Type B pancreatic cell (in vitro differentiated cells): ENCODE measurements at regions not wholly inside any gene's neighbourhood (a gene's known extent, or its start where the extent isn't known, plus 50 kb on each side); places are given as distances from the start of the nearest gene placed in this dataset.

Source experiments
- DNase-seq: peaks from one replicate; pipeline ENCODE4 v3.0.0; 2021; ENCODE audit warnings: mixed read lengths; ENCODE audit not compliant: unreplicated experiment; ENCODE audit errors: extremely low spot score
- H3K27ac Mint-ChIP-seq: 2 replicates; pipeline ENCODE4 v1.8.0; 2021; ENCODE audit warnings: mild to moderate bottlenecking, mixed read lengths
- H3K27me3 Mint-ChIP-seq: 2 replicates; pipeline ENCODE4 v1.8.0; 2021; ENCODE audit warnings: mixed read lengths
- H3K36me3 Mint-ChIP-seq: 2 replicates; pipeline ENCODE4 v1.8.0; 2021; ENCODE audit warnings: mixed read lengths
- H3K4me1 Mint-ChIP-seq: one replicate; pipeline ENCODE4 v1.8.0; 2021; ENCODE audit warnings: mixed read lengths; ENCODE audit not compliant: unreplicated experiment
- H3K4me3 Mint-ChIP-seq: 2 replicates; pipeline ENCODE4 v1.8.0; 2021; ENCODE audit warnings: mild to moderate bottlenecking, mixed read lengths
- H3K9me3 Mint-ChIP-seq: 2 replicates; pipeline ENCODE4 v1.8.0; 2021; ENCODE audit warnings: mixed read lengths
- TF ChIP-seq, protein P1 (sequence below): fragments of 200-600 bp; sonication (generic); conservative IDR thresholded peaks from 2 replicates; pipeline ENCODE4 v1.5.0; 2021; ENCODE audit warnings: antibody characterized with exemption, mild to moderate bottlenecking

DNA sequence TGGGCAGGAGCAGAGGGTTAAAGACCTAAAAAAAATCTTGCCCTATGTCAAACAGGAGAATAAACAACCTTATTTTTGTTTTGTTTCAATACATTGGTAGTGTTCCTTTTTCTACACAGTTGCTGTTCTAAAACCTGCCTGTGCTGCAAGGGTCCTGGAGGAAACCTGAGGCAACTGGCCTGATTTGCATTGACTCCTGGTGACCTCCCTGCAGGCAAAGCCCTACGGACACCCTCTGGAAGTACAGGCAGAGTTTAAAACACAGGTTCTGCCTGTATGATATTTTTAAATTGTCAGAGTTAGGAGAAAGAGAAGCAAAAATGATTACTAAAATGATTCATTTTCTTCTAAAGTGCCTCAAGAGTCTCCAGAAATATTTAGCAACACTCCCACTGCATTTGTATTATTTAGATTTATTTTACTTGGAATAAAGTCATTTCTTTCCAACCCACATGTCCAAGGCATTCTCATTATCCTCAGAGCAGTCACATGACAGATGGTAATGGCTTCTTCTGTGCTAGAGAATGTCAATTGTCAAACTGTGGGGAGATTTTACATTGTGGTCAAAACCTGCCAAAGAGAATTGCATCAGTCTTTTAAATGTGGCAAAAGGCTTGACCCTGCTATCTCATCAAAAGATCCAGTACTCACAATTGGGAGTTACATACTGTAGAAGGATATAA, 559.6 kb downstream of the CETN3 start:
- no peak for DNase-seq
- Mint-ChIP-seq H3K27ac (no peak overlapping the region), H3K9me3 (no peaks in the 10 kb centered on the region), H3K4me3 (no peak overlapping the region), H3K27me3 (no peaks in the 10 kb centered on the region), H3K4me1 (no peaks in the 10 kb centered on the region), H3K36me3 (no peaks in the 10 kb centered on the region)
- TF ChIP-seq, protein P1, sequence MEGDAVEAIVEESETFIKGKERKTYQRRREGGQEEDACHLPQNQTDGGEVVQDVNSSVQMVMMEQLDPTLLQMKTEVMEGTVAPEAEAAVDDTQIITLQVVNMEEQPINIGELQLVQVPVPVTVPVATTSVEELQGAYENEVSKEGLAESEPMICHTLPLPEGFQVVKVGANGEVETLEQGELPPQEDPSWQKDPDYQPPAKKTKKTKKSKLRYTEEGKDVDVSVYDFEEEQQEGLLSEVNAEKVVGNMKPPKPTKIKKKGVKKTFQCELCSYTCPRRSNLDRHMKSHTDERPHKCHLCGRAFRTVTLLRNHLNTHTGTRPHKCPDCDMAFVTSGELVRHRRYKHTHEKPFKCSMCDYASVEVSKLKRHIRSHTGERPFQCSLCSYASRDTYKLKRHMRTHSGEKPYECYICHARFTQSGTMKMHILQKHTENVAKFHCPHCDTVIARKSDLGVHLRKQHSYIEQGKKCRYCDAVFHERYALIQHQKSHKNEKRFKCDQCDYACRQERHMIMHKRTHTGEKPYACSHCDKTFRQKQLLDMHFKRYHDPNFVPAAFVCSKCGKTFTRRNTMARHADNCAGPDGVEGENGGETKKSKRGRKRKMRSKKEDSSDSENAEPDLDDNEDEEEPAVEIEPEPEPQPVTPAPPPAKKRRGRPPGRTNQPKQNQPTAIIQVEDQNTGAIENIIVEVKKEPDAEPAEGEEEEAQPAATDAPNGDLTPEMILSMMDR: no peak

DNA sequence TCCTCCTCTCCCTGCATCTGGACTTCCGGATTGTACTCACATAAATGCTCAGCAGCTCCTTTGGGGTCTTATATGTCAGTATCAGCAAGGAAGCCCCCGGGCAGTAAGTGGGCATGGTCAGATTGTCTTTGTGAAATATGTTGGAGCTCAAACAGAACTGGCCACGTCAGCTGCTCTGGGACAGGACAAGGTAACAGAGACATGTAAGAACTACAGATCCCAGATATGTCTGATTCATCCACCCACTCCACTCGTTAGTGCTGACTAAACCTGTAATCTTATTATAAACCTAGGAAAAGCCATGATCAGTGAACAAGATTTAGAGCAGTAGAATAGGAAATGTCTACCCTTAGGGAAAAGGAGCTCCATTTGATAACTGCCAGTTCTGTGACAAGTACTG, 561.8 kb downstream of the CETN3 start:
- Mint-ChIP-seq H3K27ac (no peak overlapping the region), H3K27me3 (no peaks in the 10 kb centered on the region), H3K9me3 (no peaks in the 10 kb centered on the region), H3K36me3 (no peaks in the 10 kb centered on the region), H3K4me1 (no peaks in the 10 kb centered on the region), H3K4me3 (no peak overlapping the region)
- DNase-seq: no peak
- TF ChIP-seq, protein P1: no peak

DNA sequence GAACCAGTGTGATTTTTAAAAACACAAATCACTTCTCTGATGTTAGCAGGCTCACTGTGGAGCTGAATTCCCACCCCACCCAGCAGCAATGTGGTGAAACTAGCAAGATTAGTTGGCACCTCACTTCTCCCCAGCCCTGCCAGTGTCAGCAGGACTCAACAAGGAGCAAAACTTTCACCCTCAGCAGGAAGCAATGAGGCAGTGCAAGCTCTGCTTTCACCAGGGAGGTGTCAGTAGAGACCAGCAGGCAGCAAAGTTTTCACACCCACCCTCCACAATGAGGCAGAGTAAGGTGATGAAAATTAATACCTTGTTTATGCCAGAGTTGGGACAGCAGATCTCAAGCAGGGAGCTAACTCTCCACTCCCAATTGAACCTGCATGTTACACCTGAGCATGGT, 565.0 kb downstream of the CETN3 start:
- Mint-ChIP-seq H3K4me3 (no peak overlapping the region), H3K36me3 (no peaks in the 10 kb centered on the region), H3K4me1 (no peaks in the 10 kb centered on the region), H3K9me3 (no peaks in the 10 kb centered on the region), H3K27me3 (no peaks in the 10 kb centered on the region), H3K27ac (no peak overlapping the region)
- DNase-seq: no peak
- TF ChIP-seq, protein P1: no peak

DNA sequence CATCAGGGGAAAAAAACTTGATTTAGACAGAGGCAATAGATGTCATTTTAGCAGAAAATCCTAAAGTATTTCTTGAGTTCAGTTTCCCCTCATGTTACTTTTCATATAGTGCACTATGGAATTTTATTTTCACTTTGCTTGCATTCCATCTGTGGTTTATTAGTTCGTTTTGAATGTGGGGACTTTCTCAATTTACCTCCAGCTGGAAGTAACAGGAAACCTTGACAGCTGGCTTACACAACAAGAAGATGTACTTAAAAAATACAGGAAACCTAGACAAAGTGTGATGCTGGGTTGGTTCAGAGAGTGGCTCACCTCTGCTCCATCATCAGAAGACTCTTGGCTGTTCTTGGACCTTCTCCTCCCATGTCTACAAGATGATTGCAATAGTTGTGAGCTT, 567.0 kb downstream of the CETN3 start:
- H3K4me3 Mint-ChIP-seq: no peak overlapping the region
- H3K27me3 Mint-ChIP-seq: no peaks in the 10 kb centered on the region
- no peaks in the 10 kb centered on the region for H3K36me3 Mint-ChIP-seq
- no peak overlapping the region for H3K27ac Mint-ChIP-seq
- H3K9me3 Mint-ChIP-seq: no peaks in the 10 kb centered on the region
- DNase-seq: no peak
- TF ChIP-seq, protein P1: no peak
- H3K4me1 Mint-ChIP-seq: peaks cover 3% of the 10 kb centered on the region

DNA sequence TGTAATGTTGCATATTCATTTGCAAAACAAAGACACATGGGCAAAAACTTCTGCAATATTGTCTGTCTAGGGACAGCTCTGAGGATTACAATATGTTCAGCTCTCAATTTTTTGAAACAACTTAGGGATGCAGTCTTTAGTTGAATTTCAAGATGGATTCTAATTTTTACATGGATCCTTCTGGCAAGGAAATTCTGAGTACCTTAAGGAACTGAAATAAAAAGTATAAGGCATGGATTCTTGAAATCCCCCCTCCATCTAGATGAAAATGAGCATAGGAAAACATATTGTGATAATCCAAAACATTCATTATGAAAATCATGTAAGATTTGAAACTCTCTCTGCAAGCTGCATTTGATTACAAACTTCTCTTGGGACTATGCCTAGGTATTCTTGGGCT, 568.6 kb downstream of the CETN3 start:
- Mint-ChIP-seq H3K27me3 (no peaks in the 10 kb centered on the region), H3K9me3 (no peaks in the 10 kb centered on the region), H3K27ac (no peak overlapping the region), H3K4me3 (no peak overlapping the region), H3K4me1 (peaks cover 3% of the 10 kb centered on the region), H3K36me3 (no peaks in the 10 kb centered on the region)
- TF ChIP-seq, protein P1: no peak
- DNase-seq: no peak

DNA sequence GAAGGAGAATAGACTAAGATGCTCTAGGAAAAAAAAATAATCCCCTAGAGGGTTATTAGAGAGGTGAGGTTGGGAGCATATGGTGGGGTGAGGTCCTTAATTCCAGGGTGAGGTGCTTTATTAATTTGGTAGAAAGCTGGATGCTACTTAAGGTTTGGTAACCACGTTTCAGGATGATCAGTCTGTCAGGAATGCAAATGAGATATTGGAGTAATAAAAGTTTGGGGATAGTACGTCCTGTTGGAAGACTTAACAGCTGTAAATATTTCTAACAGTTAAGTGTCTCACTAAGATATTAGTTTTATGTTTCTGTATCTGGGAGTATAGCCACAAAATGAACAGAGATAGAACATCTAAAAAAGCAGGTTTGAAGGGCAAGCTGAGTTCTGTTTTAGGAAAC, 578.9 kb downstream of the CETN3 start:
- TF ChIP-seq, protein P1: no peak
- H3K4me1 Mint-ChIP-seq: no peaks in the 10 kb centered on the region
- no peaks in the 10 kb centered on the region for H3K36me3 Mint-ChIP-seq
- H3K9me3 Mint-ChIP-seq: no peaks in the 10 kb centered on the region
- H3K27me3 Mint-ChIP-seq: no peaks in the 10 kb centered on the region
- no peak overlapping the region for H3K4me3 Mint-ChIP-seq
- no peak overlapping the region for H3K27ac Mint-ChIP-seq
- DNase-seq: no peak
